NCI-H345 (cell line): ENCODE measurements at regions not wholly inside any gene's neighbourhood (a gene's known extent, or its start where the extent isn't known, plus 50 kb on each side); places are given as distances from the start of the nearest gene placed in this dataset.

Source experiments
- DNase-seq: peaks from one replicate; lab custom pipeline; 2025; lab: John Stamatoyannopoulos, UW

DNA sequence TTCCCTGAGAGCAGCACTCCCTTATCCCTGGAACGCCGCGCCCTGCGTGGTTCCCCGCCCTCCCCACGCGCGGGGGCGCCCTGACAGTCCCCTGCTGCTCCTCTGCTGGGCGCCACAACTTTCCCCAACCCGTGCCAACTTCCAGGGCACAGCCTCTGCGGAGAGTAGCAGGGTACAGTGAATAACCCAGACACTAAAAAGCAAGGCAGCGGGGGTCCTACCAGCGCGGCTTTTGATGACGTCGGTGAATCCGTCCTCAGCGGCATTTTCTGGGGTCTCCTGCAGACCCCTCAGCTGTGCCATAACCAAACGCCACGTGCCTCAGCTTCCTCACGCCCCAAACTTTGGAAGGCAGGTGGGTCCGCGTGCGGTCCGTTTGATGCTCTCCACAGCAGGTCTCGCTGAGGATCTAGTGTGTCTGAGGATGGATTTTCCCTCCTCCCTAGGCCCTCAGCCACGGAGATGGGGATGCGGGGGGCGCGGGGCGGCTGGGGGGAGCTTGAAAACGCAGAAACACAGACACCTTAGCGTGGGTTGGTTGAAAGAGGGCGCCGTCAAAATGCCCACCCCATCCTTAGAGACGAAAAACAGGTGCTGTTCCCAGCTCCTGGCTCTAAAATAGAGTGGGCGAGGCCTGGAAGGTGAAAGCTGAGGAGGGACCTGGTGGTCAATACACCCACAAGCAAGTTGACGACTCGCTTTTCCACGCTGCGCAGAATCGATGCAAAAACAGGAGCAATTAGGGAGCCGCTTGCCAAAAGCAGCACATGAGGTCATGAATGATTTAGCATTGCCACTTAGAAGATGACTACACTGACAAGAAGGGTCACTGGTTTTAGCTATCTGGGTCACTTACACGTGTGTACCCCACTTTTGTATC is 405.6 kb downstream of the FAM47A start:
- DNase-seq = no peak

- DNase-seq = no peak
Observed at GRCh38 chrX:33725535-33726210, 406.4 kb downstream of the FAM47A start.

DNA sequence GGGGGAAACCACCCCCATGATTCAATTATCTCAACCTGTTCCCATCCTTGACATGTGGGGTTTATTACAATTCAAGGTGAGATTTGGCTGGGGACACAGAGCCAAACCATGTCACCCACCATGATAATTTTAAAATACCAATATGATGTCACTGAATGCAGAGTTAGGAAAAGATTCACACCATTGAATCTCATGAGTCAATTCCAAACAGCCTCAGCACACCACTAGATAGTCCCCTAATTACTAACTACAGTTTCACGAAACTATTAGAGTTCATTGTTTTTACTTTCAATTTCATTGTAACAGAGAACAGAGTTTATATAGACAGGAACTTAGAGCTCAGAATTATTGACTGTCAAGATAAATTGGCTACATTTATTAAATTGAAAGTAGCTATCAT is 410.2 kb downstream of the FAM47A start:
- no peak for DNase-seq

- no peak for DNase-seq
Observed at GRCh38 chrX:33686105-33686504, 446.0 kb downstream of the FAM47A start.
